Tibial nerve (tissue), 4 donors: ENCODE measurements at regions not wholly inside any gene's neighbourhood (a gene's known extent, or its start where the extent isn't known, plus 50 kb on each side); places are given as distances from the start of the nearest gene placed in this dataset.

Experiments used
- DNase-seq, 2 donors: peaks; one replicate each; pipeline ENCODE4 v3.0.0-alpha.2; 2019; ENCODE audit warnings: low spot score in 2 of 2
- H3K27ac ChIP-seq, 4 donors: fragments of 200-600 bp; sonication (generic) in 3 of 4; one replicate each; pipeline ENCODE4 v1.5.1; 2017 to 2019; ENCODE audit warnings: mild to moderate bottlenecking in 1 of 4
- H3K27me3 ChIP-seq, 2 donors: fragments of 200-600 bp; sonication (generic) in 1 of 2; one replicate each; pipeline versions ENCODE4 v1.5.1 to v1.6.0; 2017 to 2019
- H3K36me3 ChIP-seq, 3 donors: fragments of 200-600 bp; sonication (generic); one replicate each; pipeline ENCODE4 v1.5.1; 2018 to 2019
- H3K4me1 ChIP-seq, 4 donors: fragments of 200-600 bp; sonication (generic) in 3 of 4; one replicate each; pipeline ENCODE4 v1.5.1; 2017 to 2019
- H3K4me3 ChIP-seq, 4 donors: fragments of 200-600 bp; sonication (generic) in 3 of 4; one replicate each; pipeline ENCODE4 v1.5.1; 2017 to 2019; ENCODE audit warnings: mild to moderate bottlenecking in 1 of 4, moderate library complexity in 1 of 4
- H3K9me3 ChIP-seq, 4 donors: fragments of 200-600 bp; sonication (generic) in 3 of 4; one replicate each; pipeline ENCODE4 v1.5.1; 2017 to 2019
- EP300 ChIP-seq, 2 donors: sonication (generic); formaldehyde crosslinking; IDR thresholded peaks; one replicate each; pipeline ENCODE4 v1.6.1; 2017; ENCODE audit warnings: antibody characterized with exemption in 2 of 2, mild to moderate bottlenecking in 1 of 2
- POLR2A ChIP-seq, 2 donors: fragments of 450-650 bp; IDR thresholded peaks; one replicate each; pipeline ENCODE4 v1.6.1; 2017; ENCODE audit warnings: antibody characterized with exemption in 2 of 2, mild to moderate bottlenecking in 2 of 2, moderate library complexity in 2 of 2
- WGBS, 2 donors: methylation state at CpG; one replicate each; pipeline ENCODE4 v1.1.5; 2018; 5-methylcytosine and 5-hydroxymethylcytosine counted together
- TF ChIP-seq, protein P1 (sequence below), 5 experiments: fragments of 200-600 bp in 3 of 5; fragments of 450-650 bp in 2 of 5; sonication (generic) in 3 of 5; IDR thresholded peaks; one replicate each; pipeline ENCODE4 v1.5.1; 2016 to 2019; ENCODE audit warnings: antibody characterized with exemption in 5 of 5, mild to moderate bottlenecking in 3 of 5, moderate library complexity in 2 of 5

DNA sequence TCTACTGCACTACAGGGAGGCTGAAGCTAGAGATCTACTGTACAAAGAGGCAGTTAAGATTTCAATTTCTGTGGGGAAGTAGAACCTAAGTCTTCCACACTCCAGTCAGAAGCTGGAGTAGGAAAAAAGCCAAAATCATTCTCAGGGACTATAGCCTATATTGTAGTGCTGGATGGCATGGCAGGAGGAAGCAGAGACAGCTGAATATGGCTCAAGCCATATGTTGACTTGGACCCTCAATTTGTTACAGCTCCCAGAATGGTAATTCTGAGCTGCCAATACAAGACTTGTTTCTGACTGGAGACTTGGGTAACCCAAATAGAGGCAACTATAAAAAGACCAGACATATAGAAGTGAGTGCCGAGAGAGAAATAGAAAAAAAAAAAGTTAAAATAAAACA, 200.6 kb downstream of the PTBP2 start:
- no peak for DNase-seq
- 96 to 100% methylated on average over 1 of the region's 1 CpG for WGBS, 2 donors
- TF ChIP-seq POLR2A (IDR thresholded peaks at IDR 0.05), result no peak
- TF ChIP-seq, protein P1, sequence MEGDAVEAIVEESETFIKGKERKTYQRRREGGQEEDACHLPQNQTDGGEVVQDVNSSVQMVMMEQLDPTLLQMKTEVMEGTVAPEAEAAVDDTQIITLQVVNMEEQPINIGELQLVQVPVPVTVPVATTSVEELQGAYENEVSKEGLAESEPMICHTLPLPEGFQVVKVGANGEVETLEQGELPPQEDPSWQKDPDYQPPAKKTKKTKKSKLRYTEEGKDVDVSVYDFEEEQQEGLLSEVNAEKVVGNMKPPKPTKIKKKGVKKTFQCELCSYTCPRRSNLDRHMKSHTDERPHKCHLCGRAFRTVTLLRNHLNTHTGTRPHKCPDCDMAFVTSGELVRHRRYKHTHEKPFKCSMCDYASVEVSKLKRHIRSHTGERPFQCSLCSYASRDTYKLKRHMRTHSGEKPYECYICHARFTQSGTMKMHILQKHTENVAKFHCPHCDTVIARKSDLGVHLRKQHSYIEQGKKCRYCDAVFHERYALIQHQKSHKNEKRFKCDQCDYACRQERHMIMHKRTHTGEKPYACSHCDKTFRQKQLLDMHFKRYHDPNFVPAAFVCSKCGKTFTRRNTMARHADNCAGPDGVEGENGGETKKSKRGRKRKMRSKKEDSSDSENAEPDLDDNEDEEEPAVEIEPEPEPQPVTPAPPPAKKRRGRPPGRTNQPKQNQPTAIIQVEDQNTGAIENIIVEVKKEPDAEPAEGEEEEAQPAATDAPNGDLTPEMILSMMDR (IDR thresholded peaks at IDR 0.05), result no peak
- TF ChIP-seq EP300 (IDR thresholded peaks at IDR 0.05), result no peak
- Histone ChIP-seq H3K9me3 (peaks cover 0 to 17% (median 7%) of the 10 kb centered on the region in 4 donors), H3K36me3 (no peaks in the 10 kb centered on the region), H3K27me3 (no peaks in the 10 kb centered on the region), H3K4me3 (no peak overlapping the region), H3K27ac (no peak overlapping the region), H3K4me1 (no peaks in the 10 kb centered on the region)

DNA sequence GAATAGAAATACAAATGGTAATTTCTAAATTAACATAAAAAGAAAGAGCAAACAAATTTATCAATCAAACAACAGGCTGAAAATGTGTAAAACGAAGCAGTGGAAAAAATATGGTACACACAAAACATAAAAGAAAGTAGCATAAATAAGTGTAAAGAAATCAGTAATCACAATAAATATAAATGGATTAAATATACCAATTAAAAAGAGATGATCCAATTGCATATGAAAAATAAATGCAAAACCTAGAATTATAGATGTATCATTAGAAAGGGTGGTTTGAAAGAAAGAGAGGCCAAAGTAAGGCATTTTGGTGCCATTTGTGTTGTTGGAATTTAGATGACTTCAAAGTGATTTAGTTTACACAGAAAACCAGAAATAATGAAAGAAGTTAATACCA, 202.2 kb downstream of the PTBP2 start:
- H3K4me3 ChIP-seq, result no peak overlapping the region
- H3K27me3 ChIP-seq, result no peaks in the 10 kb centered on the region
- WGBS, 2 donors, result 51 to 55% methylated on average over 1 of the region's 1 CpG
- TF ChIP-seq POLR2A (IDR thresholded peaks at IDR 0.05) (no peak), EP300 (IDR thresholded peaks at IDR 0.05) (no peak)
- TF ChIP-seq, protein P1 (IDR thresholded peaks at IDR 0.05), result no peak
- no peak overlapping the region for H3K27ac ChIP-seq
- H3K36me3 ChIP-seq, result no peaks in the 10 kb centered on the region
- DNase-seq, result no peak
- H3K4me1 ChIP-seq, result no peaks in the 10 kb centered on the region
- peaks cover 0 to 17% (median 7%) of the 10 kb centered on the region in 4 donors for H3K9me3 ChIP-seq

DNA sequence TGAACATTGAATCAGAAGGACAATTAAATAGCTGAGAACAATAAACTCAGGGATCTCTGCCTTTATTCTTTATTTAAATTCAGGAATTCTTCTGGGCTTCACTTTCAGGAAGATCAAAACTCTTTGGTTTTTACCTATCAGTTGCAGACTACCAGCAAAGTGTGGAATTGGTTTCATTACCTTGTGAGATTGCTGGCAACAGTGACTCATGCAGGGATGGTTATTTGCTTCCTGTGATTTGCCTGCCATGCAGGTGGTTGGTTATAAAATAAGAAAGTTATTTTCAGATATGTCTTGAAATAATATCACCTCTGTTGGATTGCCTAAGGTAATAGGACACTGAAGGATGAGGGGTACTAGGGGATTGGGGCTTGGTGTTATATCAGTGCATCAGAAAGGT, 204.6 kb downstream of the PTBP2 start:
- H3K36me3 ChIP-seq, result no peaks in the 10 kb centered on the region
- no peak overlapping the region for H3K27ac ChIP-seq
- TF ChIP-seq, protein P1 (IDR thresholded peaks at IDR 0.05), result no peak
- TF ChIP-seq POLR2A (IDR thresholded peaks at IDR 0.05) (no peak), EP300 (IDR thresholded peaks at IDR 0.05) (no peak)
- no peaks in the 10 kb centered on the region for H3K27me3 ChIP-seq
- no peak for DNase-seq
- no peaks in the 10 kb centered on the region for H3K4me1 ChIP-seq
- peaks cover 0 to 17% (median 7%) of the 10 kb centered on the region in 4 donors for H3K9me3 ChIP-seq
- no peak overlapping the region for H3K4me3 ChIP-seq

DNA sequence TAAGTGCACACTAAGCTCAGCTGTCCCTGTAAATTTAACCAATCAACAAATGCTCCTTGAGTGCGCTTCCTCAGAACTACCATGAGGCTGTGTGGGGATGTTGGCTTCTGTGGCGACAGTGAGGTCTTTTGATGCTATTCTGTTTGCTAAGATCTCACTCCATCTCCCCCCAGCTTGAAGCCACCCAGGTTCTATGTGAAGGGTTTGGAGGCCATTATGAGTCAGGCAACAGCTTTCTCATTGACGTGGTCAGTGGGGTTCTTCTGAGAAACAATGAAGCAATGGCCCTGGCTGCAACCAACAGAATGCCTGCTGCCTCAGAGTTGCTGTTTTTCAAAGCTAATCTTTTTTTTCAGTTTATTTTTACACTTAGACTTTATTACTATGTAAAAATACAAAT, 205.5 kb downstream of the PTBP2 start:
- Histone ChIP-seq H3K9me3 (peaks cover 0 to 17% (median 7%) of the 10 kb centered on the region in 4 donors), H3K4me1 (no peaks in the 10 kb centered on the region), H3K4me3 (no peak overlapping the region), H3K27ac (no peak overlapping the region), H3K27me3 (no peaks in the 10 kb centered on the region), H3K36me3 (no peaks in the 10 kb centered on the region)
- no peak for TF ChIP-seq POLR2A (IDR thresholded peaks at IDR 0.05)
- no peak for TF ChIP-seq EP300 (IDR thresholded peaks at IDR 0.05)
- TF ChIP-seq, protein P1 (IDR thresholded peaks at IDR 0.05), result no peak
- DNase-seq, result no peak
- WGBS, 2 donors, result 71 to 83% methylated on average over 3 of the region's 3 CpGs

DNA sequence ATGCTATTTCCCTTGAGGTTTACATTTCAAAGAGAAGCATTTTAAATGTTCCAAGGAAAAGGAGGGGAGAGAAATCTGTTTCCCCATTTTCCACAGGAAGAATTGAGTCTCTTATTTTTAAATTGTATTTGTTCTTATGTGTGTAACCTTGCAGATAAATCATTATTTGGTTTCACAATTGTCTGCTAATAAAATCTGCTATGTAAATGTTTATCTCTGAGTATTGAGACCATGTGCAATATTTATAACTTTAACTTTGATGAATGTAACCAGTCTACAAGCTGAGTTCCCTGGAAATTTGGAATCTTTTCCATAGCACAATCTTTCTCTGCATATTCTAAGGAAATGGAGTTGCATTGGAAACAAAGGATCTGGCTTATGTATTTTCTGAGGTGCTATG, 209.6 kb downstream of the PTBP2 start:
- no peaks in the 10 kb centered on the region for H3K4me1 ChIP-seq
- H3K4me3 ChIP-seq, result no peak overlapping the region
- no peak overlapping the region for H3K27ac ChIP-seq
- no peak for DNase-seq
- no peaks in the 10 kb centered on the region for H3K27me3 ChIP-seq
- no peaks in the 10 kb centered on the region for H3K9me3 ChIP-seq
- no peaks in the 10 kb centered on the region for H3K36me3 ChIP-seq
- TF ChIP-seq, protein P1 (IDR thresholded peaks at IDR 0.05), result no peak
- no peak for TF ChIP-seq EP300 (IDR thresholded peaks at IDR 0.05)
- no peak for TF ChIP-seq POLR2A (IDR thresholded peaks at IDR 0.05)
